GM18519 (cell line): ENCODE measurements at regions not wholly inside any gene's neighbourhood (a gene's known extent, or its start where the extent isn't known, plus 50 kb on each side); places are given as distances from the start of the nearest gene placed in this dataset.
"Not testable (repeated sequence)": the region's sequence is repeated elsewhere in the genome, so short reads cannot be mapped to it uniquely, and the experiment has no call there.

ENCODE experiments used
- ATAC-seq: cut with Tn5 transposase; IDR thresholded peaks from one replicate; pipeline ENCODE4 v1.9.1; 2021; ENCODE audit warnings: mild to moderate bottlenecking, moderate library complexity; ENCODE audit not compliant: unreplicated experiment, low FRiP score

DNA sequence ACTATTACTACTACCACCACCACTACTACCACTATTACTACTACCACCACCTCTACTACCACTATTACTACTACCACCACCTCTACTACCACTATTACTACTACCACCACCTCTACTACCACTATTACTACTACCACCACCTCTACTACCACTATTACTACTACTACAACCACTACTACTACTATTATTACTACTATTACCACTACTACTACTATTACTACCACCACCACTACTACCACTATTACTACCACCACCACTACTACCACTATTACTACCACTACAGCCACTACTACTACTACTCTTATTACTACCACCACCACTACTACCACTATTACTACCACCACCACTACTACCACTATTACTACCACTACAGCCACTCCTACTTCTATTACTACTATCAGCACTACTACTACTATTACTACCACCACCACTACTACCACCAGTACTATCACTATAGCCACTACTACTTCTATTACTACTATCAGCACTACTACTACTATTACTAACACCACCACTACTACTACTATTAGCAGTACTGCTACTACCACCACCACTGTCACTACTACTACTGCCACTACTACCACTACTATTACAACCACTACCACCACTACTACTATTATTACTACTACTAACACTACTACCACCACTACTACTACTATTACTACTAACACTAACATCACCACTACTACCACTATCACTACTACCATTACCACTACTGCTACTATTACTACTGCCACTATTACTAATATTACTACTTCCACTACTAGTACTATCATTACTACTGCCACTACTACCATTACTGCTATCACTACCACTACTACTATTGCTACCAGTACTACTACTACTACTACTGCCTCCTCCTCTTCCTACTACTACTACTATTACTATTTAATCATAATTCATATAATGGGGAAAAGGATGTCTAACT, 669.2 kb upstream of the SOX11 start:
- not testable (repeated sequence) for ATAC-seq

DNA sequence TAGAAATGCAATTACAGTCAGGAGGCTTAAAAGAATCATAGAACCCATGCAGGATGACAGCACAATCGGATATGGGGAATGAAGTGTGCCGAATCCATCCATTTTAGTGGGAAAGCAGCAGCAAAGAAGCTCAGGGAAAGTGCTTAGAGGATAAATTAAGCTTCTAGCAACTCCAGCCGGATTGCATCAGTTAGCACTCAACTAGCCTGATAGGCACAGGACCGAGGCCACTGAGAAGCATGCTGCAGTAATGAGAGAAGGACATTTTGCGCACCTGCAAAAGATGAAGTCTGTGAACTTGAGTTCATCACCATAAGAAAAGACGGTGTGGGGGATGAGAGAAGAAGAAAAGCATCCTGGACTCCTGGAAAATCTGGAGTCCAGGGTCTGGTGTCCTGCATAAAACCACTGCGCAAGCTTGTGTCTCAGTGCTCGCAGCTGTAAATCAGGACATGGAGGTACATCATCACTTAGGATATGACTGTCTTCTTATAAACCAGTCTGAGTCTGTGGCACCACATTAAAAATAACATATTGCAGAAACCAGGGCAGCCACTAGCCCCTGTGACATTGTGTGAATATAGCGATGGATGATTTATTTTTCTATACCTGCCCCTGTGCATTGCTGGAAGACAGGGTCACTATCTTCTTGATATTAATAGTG, 665.5 kb upstream of the SOX11 start:
- no peak for ATAC-seq

DNA sequence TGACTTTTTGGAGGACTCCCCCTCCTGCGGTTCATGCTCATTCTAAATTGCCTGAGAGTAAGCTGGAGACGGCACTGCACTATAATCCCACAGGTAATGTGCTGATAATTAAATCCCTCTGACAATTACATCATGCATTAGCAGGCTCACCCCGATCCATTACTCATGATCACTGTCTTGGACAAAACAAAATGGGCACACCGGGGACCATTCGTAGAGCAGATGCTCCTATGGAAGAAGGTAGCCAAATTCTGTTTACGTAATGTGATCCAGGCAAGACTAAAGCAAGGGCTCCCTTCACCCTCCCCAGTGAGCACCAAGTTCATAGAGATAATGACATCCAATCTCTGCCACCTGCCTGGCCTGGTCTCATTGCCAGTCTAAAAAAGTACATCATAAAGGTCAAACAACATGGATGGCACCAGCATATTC, 657.1 kb upstream of the SOX11 start:
- no peak for ATAC-seq

DNA sequence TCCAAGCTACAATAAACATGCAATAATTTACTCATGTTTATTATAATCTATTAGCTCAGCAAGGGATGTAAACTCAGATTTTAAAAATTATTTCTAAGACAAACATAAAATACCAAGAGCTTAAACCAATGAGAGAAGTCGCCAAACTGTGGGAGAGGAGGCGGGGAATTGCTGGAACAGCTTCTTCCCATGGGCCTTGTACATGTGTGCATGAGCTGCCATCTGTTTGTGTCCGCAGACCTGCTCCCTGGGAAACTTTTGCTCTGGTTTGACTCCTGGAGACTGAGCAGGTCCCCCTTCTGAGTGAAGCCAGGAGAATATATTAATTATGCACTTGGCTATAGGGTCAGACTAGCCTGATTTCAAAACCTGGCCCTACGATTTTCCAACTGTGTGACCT, 655.9 kb upstream of the SOX11 start:
- no peak for ATAC-seq

DNA sequence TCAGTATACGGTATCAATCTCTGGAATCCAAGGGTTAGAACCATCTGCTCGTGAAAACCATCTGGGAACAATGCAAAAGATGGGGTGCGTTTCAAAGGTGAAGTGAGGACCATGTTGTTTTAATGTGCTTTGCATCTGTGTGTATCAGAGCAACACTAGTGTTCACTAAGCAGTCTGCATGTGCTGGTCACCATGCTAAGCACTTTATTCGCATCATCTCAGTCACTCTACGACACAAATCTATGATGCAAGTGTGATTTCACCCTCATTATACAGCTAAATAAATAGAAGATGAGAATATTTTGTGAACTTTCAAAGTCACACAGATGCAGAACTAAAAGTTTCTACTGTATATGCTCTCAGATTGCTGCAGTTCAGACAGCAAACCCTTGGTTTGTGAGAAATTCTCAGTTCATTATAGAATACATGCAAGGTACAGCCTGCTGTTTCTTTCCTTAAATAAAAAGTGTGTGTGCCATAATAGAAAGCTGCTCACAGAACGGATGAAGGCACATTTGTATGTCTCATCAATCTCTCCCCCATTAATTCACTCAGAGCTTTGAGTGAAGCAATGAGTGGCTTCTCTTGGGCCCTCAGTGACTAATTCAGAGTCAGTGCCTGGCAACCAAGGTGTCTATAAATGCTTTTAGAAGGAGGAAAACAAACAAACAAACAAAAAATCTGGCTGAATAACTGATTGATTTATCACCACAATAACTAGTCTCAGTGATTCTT, 652.8 kb upstream of the SOX11 start:
- ATAC-seq: no peak

DNA sequence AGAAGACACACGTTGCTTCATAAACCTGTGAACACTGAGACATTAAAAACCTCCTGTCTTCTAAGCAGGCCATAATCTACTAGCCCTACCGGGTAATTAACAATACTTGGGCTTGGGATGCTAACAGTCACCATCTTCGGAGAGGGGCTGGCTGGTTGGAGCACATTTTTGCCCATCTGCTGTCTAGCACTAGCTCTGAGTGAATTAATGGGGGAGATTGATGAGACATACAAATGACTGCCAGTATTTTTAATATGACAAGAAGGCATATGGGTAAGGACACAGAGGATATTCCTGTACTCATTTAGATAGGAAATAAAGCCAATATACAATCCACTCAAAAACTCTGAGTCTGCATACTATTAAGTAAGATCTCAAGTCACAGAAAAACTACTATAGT, 651.6 kb upstream of the SOX11 start:
- no peak for ATAC-seq

DNA sequence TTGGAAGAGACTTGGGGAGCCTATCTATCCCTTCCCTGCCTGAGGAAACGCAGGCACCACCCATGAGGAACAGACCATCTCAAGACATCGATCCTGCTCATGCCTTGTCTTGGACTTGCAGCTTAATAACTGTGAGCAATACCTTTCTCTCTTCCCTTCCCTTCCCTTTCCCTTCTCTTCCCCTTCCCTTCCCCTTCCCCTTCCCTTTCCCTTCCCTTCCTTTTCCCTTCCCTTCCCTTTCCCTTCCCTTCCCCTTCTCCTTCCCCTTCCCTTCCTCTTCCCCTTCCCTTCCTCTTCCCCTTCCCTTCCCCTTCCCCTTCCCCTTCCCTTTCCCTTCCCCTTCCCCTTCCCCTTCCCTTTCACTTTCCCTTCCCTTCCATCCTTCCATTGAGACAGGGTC, 650.7 kb upstream of the SOX11 start:
- no peak for ATAC-seq

DNA sequence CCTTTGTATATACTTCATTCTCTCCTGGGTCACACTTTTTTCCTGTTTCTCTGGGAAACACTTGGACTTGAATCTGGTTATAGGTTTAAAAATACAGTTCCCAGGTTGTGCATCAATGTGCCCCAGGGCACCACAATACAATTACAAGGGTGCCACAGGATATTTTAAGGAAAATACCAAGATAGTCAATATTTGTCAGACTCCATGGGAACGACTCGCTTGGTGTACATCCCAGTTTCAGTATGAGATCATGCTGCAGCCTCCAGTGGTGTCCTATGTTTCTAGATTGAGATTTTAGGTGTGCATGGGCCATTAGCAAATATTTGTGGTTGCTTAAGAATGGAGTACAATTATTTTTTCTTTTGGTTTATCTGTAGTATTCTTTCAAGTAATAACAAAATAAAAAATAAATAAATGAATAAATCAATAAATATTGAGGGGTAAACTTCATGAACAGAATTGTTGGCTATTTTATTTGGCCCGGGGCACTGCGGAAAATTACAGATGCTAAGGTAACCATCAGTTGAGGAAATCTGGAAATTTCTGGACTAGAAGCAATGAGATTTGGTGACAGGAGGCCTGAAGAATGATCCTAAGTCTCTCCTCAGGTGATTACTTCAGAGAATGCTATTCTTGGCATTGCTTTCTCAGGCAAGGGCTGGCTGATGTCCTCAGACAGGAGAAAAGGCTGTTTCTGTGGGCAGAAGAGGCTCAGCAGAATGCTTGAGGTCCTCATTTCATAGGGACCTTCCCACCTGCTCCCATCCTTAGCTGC, 649.3 kb upstream of the SOX11 start:
- ATAC-seq: no peak

DNA sequence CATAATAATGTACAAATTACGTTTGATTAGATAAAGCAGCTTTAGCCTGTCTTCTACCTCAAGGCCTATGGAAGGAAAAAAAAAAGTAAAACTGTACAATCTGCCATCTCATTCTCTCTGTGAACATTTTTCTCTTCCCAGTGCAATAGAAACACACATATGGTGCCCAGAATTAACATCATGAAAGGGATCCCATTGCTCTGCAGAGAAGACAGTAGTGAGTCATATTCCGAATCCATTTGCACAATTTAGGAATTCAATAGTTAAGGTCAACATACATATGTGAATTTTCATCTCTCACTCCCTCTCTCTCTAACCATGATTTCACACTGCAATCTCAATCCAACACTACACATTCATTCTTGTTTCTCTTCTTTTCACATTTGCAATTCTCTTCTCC, 640.9 kb upstream of the SOX11 start:
- no peak for ATAC-seq

DNA sequence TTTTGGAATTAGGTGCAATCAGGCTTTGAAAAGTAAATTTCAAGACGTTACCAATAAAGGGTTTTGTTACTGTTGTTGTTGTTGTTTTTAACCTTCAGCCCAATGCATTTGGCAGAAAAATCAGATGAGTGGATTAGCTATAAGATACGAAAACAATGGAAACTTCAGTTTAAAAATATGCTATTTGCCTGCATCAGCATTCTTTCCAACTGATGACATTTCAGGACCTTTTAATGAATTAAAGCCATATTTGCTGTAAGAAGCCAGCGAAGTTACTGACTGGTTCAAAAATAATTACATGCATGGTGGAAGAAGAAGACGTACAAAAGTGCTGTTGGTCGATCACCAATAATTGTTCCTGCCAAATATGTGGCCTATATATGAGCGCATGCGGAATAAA, 639.3 kb upstream of the SOX11 start:
- ATAC-seq: no peak

DNA sequence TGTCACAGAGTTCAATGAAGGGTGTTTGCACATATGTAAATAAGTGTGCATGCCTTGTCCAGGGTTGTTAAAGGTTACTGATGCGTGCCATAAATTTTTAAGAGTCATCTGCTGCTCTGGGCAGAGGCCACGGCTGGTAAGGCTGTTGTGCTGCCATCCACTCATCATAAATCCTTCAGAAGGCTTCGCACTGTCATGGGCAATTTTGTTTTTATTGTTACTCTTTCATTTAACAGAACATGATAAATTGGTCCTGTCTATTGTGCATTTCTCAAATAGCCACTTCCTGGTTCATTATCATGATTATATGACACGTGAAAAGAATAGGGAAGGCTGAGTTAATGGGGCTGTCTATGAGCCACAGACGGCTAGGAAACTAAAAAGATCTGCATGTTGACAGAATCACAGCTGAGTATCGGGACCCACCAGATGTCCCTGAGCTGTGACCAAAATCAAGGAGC, 634.3 kb upstream of the SOX11 start:
- ATAC-seq: no peak

DNA sequence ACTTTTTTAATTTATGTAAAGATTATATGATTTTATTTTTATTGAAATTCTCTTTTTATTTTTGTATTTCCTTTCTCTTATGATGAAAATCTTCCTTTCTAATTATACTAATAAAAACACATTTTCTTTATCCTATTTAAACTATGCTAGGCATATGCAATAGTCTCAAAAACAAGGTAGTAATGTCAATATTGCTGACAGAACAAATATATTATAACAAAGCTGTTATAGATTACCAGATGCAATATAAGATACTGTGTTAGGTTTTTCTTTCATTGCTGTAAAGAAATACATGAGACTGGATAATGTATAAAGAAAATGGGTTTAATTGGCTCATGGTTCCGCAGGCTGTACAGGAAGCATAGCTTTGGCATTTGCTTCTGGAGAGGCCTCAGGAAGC, 631.2 kb upstream of the SOX11 start:
- no peak for ATAC-seq

DNA sequence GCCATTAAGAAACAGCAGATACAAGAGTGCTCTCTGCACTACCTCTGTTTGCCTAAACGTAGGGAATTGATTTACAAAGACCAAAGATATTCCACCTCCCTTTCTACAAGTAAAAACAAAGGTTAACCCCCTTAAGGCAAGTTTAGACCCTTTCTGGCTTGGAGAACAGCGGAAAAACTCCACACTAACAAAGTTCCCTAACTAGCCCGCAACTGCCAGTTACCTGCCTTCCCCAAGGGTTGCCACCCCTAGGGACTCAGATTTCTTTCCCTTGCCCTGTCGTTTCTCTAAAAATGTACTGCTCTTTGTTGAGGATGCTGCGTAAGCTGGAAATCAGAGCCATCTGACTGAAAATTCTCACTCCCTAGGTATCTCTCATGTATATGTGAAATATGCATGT, 627.5 kb upstream of the SOX11 start:
- no peak for ATAC-seq

DNA sequence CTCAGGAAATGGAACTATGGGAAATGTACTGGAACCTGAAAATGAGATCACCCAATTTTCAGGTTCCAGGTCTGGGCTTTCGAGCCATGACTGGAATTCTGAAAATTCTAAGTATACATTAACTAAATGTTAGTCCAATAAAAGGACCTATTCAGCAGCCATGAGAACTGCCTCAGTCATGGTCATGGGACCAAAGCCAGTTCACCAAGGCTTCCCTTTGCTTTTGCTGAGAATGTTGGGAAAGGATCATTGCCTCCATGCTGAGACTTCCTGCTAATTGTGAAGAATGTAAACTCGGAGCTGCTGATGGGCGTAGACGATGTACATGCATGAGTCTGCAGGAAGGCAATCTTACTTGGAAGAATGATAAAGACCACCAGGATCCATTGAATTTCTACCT, 624.4 kb upstream of the SOX11 start:
- no peak for ATAC-seq

DNA sequence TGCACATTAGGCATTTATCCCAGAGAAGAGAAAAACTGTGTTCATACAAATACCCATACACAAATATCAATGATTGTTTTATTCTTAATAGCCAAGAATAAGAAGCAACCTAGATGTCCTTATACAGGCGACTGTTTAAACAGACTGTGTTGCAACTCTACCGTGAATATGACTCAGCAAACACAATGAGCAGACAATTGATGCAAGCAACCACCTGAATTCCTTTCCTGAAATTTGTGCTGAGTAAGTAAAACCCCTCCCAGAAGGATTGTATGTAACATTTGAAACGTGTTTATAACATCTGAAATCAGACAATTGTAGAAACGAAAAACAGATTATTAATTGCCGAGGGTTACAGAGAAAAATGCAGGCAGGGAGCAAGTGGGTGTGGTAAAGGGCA, 621.9 kb upstream of the SOX11 start:
- ATAC-seq: no peak

DNA sequence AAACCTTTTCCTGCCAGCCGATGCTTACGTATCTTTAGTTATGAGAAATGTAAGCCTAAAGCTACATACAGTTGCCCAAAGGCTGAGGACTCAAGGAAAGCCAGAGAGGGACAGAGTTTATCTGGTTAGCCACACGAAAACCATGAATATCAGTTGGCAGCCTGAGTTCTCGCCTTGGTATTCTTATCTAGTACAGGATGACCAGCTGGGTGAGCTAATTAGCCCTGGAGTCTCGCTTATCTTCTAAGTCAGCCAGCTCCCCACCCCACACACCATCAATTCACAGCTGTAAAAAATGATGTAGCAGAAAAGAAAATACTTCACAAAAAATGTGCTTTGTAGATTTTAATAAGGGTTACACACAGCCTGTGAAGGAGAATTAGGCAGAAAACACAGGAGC, 617.5 kb upstream of the SOX11 start:
- no peak for ATAC-seq

DNA sequence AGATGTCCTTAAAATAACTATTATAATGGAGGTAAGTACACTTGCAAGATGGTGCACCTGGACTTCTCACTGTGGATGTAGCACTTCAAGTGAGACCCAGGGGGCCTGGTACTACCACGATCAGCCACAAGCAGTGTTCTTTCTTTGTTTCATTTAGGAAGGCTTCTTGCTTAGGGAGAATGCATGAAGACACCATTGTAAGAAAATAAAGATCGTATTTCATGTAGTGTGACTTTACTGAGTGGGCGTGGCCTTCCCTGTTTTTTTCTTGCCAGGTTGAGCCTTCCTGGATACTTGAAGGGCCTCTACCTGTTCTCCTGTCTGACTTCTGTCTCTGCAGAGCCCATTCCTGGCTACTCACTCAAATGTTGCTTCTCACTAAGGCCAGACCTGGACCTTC, 615.6 kb upstream of the SOX11 start:
- no peak for ATAC-seq

DNA sequence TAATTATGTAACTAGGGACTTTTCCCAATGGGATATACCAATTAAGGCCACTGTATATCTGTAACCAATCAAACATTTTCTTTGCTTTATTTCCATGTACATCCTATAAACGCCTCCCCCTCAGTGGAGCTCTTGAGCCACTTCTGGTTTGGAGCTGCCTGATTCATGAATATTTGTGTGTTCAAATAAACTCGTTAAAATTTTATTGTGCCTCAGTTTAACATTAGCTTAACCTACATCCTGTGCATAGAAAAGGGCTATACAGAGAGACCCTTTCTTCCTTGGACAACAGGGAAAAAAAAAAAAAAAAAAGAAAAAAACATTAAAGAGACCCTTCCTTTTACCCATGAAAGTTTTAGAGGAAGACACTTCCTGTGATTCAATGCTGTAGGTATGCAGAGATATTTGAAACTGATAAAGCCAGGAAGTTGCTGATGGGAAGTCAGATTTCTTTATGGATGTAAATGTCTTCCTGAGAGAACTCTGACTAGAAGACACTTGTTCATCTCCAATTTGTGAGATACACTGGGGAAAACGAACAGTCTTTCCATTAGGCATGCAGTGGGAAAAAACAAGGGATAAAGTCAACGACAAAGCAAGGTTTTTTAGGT, 614.6 kb upstream of the SOX11 start:
- no peak for ATAC-seq

DNA sequence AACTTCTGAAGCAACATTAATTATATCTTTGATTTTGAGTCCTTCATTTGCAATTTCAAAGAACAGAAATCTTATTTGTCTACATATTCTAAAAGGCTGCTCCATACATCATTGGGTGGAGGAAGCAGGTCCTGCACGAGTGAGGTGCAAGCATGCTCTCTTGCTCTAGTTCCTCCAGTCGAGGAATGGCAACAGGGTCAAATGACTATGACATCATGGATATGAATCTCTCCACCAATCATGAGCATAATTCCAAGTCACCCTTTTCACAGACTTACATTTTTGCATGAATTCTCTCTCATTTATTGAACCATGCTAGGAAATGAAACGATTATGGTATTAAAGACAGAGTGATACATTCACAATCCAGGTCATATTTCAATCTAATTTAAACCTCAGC, 608.8 kb upstream of the SOX11 start:
- ATAC-seq: no peak

DNA sequence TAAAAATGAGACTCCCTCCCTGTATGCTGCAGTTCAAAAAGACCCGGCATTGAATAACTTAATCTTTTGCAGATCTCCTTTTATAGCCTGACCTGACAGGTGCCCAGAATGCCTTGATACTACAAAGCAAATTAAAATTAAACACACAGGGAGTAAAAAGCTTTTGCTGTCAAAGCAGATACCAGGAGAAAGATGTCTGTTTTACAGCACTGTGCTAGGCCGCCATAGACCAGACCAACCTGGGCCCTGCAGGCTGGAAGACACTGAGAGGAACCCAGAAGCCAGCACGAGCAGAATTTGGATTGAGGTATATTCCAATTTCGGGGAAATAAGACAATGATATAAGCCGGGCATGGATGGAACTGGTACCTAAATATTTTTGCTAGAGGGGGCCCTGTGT, 602.8 kb upstream of the SOX11 start:
- no peak for ATAC-seq
